GM18867 (cell line): ENCODE measurements at regions not wholly inside any gene's neighbourhood (a gene's known extent, or its start where the extent isn't known, plus 50 kb on each side); places are given as distances from the start of the nearest gene placed in this dataset.
A peak's percentile ranks its signal among the peaks of the same experiment; 100 is the strongest.
"Not testable (repeated sequence)": the region's sequence is repeated elsewhere in the genome, so short reads cannot be mapped to it uniquely, and the experiment has no call there.

Experiments
- ATAC-seq: cut with Tn5 transposase; IDR thresholded peaks from one replicate; pipeline ENCODE4 v1.9.1; 2021; ENCODE audit warnings: mild to moderate bottlenecking, moderate library complexity; ENCODE audit not compliant: unreplicated experiment

- not testable (repeated sequence) for ATAC-seq
Measured at GRCh38 chr5:68691874-68692273, 401.9 kb upstream of the SLC30A5 start.

DNA sequence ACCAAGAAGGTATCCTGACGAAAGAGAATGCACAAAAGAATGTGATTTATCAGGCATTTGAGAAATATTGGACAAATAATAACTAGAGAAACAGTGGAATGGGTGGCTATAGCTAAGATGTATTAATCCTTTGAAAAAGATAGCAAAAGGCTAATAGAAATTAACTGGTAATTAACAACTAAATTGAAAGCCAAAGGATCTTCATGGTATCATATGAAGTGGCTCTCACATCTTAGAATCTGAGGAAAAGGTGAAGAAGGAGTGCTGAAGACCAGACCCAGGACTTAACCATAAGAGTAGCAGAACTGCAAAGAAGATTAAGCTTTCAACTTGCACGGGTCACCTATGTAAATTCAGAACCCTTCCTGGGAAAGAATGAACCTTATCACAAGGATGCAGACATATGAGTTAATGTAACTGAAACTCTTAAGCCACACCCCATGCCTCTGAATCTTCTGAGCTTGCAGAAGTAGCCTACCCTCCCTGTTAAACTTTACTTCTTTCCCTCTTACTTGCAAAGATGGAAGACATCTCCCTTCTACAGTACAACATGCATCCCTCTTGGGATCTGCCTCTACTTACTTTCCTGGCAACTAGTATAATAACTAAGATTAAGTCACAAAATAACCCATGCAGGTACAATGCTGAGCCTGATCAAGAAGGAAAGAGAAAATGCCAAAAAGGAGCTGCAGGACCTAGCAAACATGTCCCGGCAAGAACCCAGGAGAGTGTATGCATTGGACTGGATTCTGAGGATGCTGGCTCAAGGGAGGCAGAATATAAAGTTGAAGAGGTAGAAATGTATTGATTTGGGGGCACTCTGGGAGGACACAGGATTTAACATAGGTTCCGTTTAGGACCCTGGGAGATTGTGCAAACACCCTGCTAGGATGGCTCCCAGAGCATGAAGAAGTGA lies 395.5 kb upstream of the SLC30A5 start:
- ATAC-seq = no peak

DNA sequence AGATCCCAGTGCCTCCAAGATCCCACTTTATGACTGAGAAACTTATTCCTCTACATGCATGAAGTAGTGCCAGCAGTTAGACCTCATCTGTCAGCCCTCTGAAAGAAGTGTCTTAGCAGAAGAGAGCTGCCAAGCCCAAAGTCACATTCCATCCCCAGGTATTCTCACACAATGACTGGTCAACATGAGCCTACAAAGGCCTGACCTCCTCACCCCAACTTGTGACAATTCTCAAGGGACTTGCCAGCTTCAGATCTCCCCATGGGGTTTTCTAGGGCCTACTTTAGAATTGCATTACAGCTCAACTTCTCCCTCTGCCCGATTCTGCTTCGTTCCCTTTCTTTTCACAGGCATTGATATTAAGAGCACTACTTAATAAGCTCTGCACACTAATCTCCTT lies 393.8 kb upstream of the SLC30A5 start:
- ATAC-seq = no peak

DNA sequence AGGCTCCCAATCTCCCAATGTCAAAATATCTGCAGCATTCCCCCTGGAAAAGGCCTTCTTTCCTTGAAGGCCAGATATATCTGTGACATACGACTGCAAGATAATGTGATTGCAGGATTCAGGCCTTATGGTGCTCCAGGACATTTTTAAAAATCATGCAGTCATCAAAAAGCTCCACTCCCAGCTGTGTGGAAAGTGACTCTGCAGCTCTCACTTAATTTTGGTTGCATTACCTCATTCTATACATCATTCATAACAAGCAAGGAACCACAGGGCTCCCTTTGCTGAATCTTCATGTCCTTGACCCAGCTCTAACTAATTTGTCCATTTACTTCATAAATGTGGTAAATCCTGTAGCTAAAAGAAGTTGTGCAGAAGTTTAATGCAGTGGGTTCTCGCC lies 386.2 kb upstream of the SLC30A5 start:
- no peak for ATAC-seq

DNA sequence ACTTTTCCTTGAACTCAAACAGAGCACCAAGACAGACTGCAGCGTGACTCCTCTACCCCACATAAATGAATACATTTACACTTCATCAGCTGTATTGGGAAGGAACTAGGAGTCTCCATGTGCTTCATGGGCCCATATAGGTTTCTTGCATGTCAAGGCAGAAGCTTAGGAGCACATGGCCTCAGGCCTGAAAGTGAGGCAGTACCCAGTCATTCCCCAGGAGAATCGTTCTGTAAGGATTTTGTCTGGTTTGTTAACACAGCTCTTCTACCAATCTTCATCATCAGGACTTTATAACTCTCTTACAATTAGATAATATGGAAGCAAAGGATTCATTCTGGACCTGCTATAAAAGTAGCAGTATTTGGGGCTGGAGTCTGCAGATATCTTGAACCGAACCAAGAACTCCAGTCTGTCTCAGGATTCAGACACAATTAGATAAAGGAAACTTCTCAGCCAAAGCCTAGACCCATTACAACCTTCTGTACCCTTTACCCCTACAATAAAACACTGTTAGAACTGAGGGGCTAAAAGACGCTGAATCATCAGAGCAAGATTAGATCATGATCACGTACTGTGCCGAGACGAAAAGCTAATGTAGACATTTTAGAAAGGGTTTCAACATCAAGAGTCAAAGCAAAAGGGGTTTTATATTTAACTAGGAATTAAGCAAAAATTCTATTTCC lies 385.5 kb upstream of the SLC30A5 start:
- no peak for ATAC-seq

- ATAC-seq = no peak
Measured at GRCh38 chr5:68708842-68709170, 385.0 kb upstream of the SLC30A5 start.

- no peak for ATAC-seq
Measured at GRCh38 chr5:68709239-68709638, 384.6 kb upstream of the SLC30A5 start.

DNA sequence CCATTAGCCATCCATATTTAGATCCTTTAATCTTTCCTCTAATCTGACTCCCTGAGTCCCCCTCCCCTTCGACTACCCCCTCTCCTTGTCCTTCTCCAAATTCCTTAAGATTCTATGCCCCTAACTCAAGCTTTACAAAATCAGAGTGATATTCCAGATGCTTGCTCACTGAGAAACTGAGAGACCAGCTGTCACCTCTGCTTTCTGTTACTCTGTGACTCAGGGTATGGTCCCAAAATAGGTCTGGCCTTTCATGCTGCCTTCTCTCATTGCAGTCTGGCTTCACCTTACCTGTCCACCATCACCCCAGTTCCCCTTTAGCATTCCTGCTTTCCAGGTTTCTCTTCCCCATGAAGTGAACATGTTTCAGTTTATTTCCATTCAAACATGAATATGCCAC lies 383.3 kb upstream of the SLC30A5 start:
- ATAC-seq = no peak

DNA sequence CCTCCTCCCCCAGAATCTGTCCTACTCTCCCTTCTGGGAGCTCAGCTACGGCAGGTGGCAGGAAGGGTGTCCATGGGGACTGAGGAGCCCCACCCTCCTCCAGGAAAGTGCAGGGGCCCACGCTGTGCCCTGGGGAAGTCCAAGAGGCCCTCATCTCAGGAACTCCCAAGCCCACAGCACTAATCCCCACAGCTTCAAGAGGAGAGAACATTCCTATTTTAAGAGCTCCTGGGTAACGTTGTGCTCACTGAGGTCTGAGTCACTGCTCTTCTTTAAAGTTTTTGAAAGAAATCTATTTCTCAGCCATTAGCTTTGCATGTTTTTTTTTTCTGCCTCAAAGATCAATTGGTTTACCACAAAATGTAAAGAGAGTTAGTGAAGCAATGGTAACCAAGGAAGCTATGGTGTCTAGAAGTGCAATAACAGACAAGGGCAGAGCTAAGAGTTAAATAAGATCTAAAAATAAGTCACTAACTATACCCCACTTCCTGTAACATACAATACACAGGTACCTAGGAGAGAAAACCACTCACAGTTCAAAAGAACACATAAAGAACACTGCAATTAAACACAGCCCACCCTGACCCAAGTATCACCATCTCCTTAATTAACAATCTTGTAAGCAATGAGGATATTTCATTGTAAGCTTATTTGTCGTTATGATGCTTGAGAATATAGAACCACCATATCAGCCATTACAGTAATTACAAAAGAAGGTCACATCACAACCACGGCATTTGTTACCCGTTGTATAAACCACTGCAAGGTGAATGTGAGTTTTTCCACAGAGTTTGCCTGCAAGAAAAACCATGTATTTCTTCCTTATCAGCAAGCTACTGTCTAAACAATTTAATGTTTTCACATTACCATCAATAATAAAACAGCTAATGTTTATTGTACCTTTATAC lies 382.3 kb upstream of the SLC30A5 start:
- ATAC-seq = peak; percentile 94

- ATAC-seq = no peak
Measured at GRCh38 chr5:68714810-68715209, 379.0 kb upstream of the SLC30A5 start.

DNA sequence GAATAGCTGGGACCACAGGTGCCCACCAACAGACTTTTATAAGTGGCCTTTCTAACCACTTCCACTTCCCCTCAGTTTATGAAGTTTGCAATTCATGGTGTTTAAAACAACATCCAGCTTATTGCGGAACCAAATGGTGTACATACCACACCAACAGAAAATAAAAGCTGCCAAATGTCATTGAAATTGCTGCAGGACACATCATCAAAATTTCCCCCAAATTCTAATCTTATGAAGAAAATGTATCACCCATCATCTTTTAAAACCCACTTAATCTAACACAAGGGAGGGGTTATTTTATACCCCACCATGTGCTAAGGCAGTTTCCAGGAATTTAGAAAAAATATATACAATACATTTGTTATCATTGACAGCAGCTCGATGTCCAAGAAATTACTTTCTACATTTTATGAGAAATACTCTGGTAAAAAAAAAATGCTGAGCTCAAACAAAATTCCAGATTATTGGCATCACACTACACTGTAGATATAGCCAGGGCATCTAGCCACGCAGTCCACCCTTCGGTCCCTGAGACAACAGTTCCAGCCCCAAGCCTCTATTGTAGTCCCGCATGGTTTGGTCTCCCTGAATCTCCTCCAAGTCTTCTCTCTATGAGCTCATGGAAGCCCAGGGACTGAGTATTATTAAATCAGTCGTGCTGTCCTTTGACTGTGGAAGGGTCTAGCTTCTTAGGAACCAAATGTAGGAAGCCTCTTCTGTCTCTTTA lies 372.8 kb upstream of the SLC30A5 start:
- no peak for ATAC-seq

GRCh38 chr5:68722357-68722756 lies 371.5 kb upstream of the SLC30A5 start:
- ATAC-seq = no peak

DNA sequence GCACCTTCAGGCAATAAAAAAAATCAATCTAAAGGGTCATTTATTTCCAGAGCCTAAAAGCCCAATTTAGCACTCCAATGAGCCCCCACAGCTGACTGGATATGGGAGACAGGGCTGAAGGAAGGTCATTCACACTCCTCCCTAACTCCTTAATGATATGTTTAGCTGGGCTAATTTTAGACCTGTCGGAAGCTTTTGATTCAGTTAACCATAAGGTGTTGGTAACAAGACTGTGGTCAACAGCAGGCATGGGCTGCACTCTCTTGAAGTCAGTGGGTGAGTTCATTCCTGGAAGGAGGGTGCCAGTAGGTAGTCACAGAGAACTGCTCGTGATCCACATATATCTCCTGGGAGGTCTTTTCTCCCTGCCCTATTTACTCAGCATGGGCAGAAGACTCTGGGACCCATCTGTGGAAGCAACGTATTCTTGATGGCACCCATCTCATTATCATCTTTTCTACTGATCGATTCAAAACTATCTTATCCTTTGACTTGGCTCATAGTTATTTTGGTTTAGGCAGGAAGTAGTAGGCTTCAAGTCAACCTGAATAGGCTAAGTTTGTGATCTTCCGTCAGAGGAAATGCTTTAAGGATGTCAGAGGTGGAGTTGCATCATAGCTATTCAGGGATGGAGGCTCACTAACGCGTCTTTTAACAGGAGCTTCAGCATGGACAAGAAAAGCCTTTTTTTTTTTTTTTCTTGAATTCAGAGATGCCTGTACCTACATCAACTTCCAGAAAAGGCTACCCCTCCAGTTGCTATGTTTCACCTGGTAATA lies 367.7 kb upstream of the SLC30A5 start:
- ATAC-seq = no peak

DNA sequence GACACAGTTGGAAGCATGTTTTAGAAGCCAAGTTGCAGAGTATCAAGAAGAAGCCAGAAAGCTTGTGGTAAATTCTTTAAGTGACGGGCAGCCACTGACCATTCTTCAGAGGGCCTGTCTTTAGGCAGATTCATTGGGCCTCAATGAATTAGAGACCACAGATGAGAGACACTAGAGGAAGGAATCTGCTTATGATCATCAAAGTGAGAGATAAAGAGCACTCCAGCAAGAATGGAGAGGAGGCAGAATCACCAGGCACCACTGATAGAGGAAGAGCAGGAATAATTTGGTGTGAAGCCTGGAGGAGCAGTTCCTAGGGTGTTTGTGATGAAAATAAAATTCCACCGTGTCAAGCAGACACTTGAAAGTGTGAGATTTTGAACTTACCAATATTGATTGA lies 365.9 kb upstream of the SLC30A5 start:
- ATAC-seq = no peak

GRCh38 chr5:68729678-68730077 lies 364.1 kb upstream of the SLC30A5 start:
- ATAC-seq = no peak

DNA sequence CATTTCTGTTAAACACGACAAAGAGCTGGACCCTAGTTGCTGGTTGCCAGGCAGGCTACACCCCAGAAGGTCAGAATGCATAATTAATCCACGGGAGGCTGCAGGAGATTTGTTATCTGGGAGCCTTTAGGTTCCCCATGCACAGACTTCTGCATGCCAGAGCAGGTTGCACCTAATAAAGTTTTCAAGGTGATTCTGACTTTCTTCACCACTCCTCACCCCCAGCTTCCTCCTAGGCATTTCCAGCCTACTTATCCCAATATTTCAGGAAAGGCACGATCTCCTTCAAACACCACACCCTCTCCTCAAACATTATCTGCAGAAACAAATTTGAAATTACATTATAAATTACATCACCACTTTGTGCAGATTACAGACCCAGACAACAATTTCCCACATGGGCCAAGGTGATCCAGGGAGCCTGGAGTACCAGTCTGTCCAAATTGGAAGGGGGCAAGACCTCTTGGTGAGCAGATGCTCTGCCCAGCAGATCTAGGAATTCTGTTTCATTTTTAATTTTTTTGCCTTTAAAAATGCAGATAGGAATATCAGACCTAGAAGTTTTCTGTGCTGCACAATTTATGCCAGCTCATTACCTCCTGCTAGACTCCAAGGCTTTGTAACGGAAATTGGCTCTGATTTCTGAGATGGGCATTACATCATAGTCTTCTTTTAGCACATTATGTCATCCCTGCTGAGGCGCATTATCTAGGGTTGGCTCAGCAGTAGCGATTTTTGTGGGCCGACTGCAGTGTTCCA lies 363.4 kb upstream of the SLC30A5 start:
- ATAC-seq = no peak

- no peak for ATAC-seq
Measured at GRCh38 chr5:68730979-68731654, 362.7 kb upstream of the SLC30A5 start.

GRCh38 chr5:68732251-68732650 lies 361.6 kb upstream of the SLC30A5 start:
- ATAC-seq = no peak

- ATAC-seq = no peak
Measured at GRCh38 chr5:68734781-68735180, 359.0 kb upstream of the SLC30A5 start.
